Panc1 (cell line): ENCODE measurements at regions not wholly inside any gene's neighbourhood (a gene's known extent, or its start where the extent isn't known, plus 50 kb on each side); places are given as distances from the start of the nearest gene placed in this dataset.

Experiments used
- ATAC-seq: fragments of 200-7000 bp; cut with Tn5 transposase; 2 replicates; pipeline ENCODE4 v1.9.1; 2020; ENCODE audit warnings: mild to moderate bottlenecking, moderate library complexity
- BruUV-seq: library from RNA; stranded (reverse); fragments of 400-500 nt; replicated peaks from 2 replicates; lab custom pipeline; 2021; lab: Mats Ljungman, UMichigan
- CTCF ChIA-PET: fragments of 300-600 bp; sonication (Branson Sonifier 250); formaldehyde crosslinking; loops from one replicate; lab custom pipeline; 2022; ENCODE audit warnings: antibody characterized with exemption; lab: Charles Lee
- POLR2A ChIA-PET: fragments of 300-600 bp; sonication (Branson Sonifier 250); formaldehyde crosslinking; loops from one replicate; lab custom pipeline; 2022; ENCODE audit warnings: antibody characterized with exemption; lab: Charles Lee
- DNase-seq: peaks from one replicate; pipeline ENCODE4 v3.0.0-alpha.2; 2010; ENCODE audit warnings: low read depth, low spot score
- H3K27ac ChIP-seq: 2 replicates; pipeline ENCODE4 v1.5.1; 2011; ENCODE audit warnings: mild to moderate bottlenecking, low read length, inconsistent platforms
- H3K27me3 ChIP-seq: fragments of 200-500 bp; sonication (Bioruptor generic); 2 replicates; pipeline ENCODE4 v1.6.0; 2014; ENCODE audit warnings: low read length, inconsistent platforms; ENCODE audit not compliant: control insufficient read depth, insufficient read depth
- H3K36me3 ChIP-seq: fragments of 200-500 bp; sonication (Bioruptor generic); 2 replicates; pipeline ENCODE4 v1.5.1; 2014; ENCODE audit warnings: inconsistent platforms, mild to moderate bottlenecking, low read length, moderate library complexity; ENCODE audit not compliant: control insufficient read depth, insufficient read depth
- H3K4me1 ChIP-seq: 2 replicates; pipeline ENCODE4 v1.5.1; 2011; ENCODE audit warnings: inconsistent platforms, mild to moderate bottlenecking, low read length, moderate library complexity; ENCODE audit not compliant: control insufficient read depth, insufficient read depth
- H3K4me3 ChIP-seq, 2 experiments: 2 replicates each; pipeline ENCODE4 v1.5.1; 2011 to 2012; ENCODE audit warnings: low read depth in 2 of 2, low read length in 2 of 2, mild to moderate bottlenecking in 2 of 2, inconsistent platforms in 1 of 2, moderate library complexity in 1 of 2
- H3K9me3 ChIP-seq: fragments of 200-500 bp; sonication (Bioruptor generic); 2 replicates; pipeline ENCODE4 v1.5.1; 2014; ENCODE audit warnings: low read depth, mild to moderate bottlenecking, inconsistent platforms, low read length, moderate library complexity; ENCODE audit not compliant: control insufficient read depth, insufficient read depth
- CTCF ChIP-seq: fragments of 450-650 bp; IDR thresholded peaks from 2 replicates; pipeline ENCODE4 v1.5.1; 2017; ENCODE audit warnings: mild to moderate bottlenecking
- POLR2AphosphoS5 ChIP-seq: IDR thresholded peaks from 2 replicates; pipeline ENCODE4 v1.6.1; 2012; ENCODE audit warnings: mild to moderate bottlenecking, low read depth, low read length, moderate library complexity
- REST ChIP-seq, 2 experiments: IDR thresholded peaks; 2 replicates each; pipeline ENCODE4 v1.6.1; 2011 to 2012; ENCODE audit warnings: low read depth in 2 of 2, control low read depth in 1 of 2, low read length in 1 of 2, mild to moderate bottlenecking in 1 of 2, moderate library complexity in 1 of 2; ENCODE audit not compliant: insufficient read depth in 1 of 2
- SIN3A ChIP-seq: IDR thresholded peaks from 2 replicates; pipeline ENCODE4 v1.6.1; 2012; ENCODE audit warnings: low read depth, mild to moderate bottlenecking, low read length, moderate library complexity, borderline replicate concordance; ENCODE audit not compliant: insufficient read depth
- TCF7L2 ChIP-seq: IDR thresholded peaks from 2 replicates; pipeline ENCODE4 v1.6.1; 2011; ENCODE audit warnings: mild to moderate bottlenecking, low read depth, low read length, inconsistent platforms
- in situ Hi-C: cut with HindIII; loops from 2 replicates; pipeline ENCODE4 v1.10.0; 2016; ENCODE audit warnings: low sequenced_read_pairs, low pct_unique_long_range_greater_than_20kb
- intact Hi-C: fragments of 100-400 bp; cut with micrococcal nuclease; formaldehyde crosslinking; loops from one replicate; pipeline ENCODE4 v1.10.0; 2022; ENCODE audit not compliant: unreplicated experiment

GRCh38 chr5:169408731-169409130 lies 107.8 kb upstream of the SLIT3 start:
- H3K9me3 ChIP-seq = no peaks in the 10 kb centered on the region
- in situ Hi-C loops = no loop called here
- H3K4me3 ChIP-seq = no peak overlapping the region
- TF ChIP-seq POLR2AphosphoS5 (no peak), CTCF (no peak), SIN3A (no peak), REST (IDR thresholded peaks at IDR 0.05; ENCODE audit: insufficient read depth in 1 of 2, low read depth in 2 of 2, low read length in 1 of 2) (no peak), TCF7L2 (no peak)
- H3K27me3 ChIP-seq = no peaks in the 10 kb centered on the region
- no TSS peak for BruUV-seq
- H3K27ac ChIP-seq = no peak overlapping the region
- H3K36me3 ChIP-seq = no peaks in the 10 kb centered on the region
- ChIA-PET CTCF (no interaction called here), POLR2A (no interaction called here)
- no peaks in the 10 kb centered on the region for H3K4me1 ChIP-seq
- no peak for ATAC-seq
- intact Hi-C loops = no loop called here
- DNase-seq = no peak

GRCh38 chr5:169408171-169408570 lies 107.2 kb upstream of the SLIT3 start:
- TF ChIP-seq POLR2AphosphoS5 (no peak), CTCF (no peak), REST (IDR thresholded peaks at IDR 0.05; ENCODE audit: insufficient read depth in 1 of 2, low read depth in 2 of 2, low read length in 1 of 2) (no peak), TCF7L2 (no peak)
- intact Hi-C loops (no loop called here), in situ Hi-C loops (no loop called here)
- ChIA-PET POLR2A (no interaction called here), CTCF (interaction anchor here (0.6 kb wide), 1 partner anchor 942 kb away, joined by 8 read pairs; no protein-coding TSS in a partner anchor)
- DNase-seq (no peak), ATAC-seq (no peak)
- H3K27ac ChIP-seq = no peak overlapping the region
- H3K4me3 ChIP-seq = no peak overlapping the region
- H3K4me1 ChIP-seq = no peaks in the 10 kb centered on the region
- no peaks in the 10 kb centered on the region for H3K27me3 ChIP-seq
- H3K9me3 ChIP-seq = no peaks in the 10 kb centered on the region
- BruUV-seq = no TSS peak
- no peaks in the 10 kb centered on the region for H3K36me3 ChIP-seq
